ENCODE measurements at regions not wholly inside any gene's neighbourhood (a gene's known extent, or its start where the extent isn't known, plus 50 kb on each side); places are given as distances from the start of the nearest gene placed in this dataset.

DNA sequence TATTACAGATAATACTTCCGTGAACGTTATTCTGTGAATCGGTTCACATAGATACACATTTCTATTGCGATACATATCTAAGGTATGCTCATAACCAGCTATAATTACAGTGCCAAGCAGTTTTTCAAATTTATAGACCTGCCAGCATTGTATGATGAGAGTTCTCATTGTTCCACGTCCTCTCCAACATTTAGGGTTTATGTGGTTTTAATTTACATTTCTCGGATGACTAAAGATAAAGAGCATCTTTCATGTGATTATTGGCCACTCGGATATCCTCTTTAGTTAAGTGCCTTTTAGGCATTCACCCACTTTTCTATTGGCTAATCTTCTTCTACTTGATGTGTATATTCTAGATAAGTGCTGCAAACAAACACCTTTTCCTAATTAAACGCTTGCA, 134.7 kb upstream of the CCDC54 start:
- no peak for DNase-seq

DNA sequence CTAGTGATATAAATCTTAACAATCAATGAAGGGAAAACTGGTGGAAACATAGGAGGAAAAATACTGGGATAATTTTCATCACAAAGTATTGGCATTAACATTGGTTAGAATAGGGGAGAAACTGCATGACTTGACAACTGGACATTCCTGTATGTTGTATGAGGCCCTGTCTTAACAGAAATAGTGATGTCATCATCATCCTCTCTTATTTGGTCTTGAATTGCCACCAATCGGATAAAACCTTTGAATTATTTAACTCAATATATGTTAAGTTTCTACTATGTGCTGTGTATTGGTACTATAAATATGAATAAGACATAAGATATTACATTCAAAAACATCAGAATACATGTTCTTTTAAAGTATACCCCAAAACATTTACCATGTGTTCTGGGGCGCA, 130.1 kb upstream of the CCDC54 start:
- no peak for DNase-seq

DNA sequence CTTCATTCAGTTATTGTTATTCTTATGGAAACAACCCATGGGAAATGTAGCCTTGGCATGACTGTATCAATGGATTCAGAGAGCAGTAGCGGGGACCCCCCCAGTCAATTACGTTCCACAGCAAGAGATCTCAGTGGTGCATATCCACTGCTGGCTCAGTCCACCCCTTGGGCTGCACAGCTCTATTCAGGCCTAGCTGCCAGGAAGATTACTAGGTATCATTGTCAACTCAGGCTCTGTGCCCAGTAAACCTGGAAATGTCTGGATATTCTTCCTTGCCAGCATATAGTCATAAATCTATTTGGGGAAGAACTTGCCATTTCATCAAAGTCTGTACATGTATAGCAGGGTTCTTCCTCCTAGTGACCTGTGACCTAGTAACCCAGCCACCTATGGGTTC, 128.1 kb upstream of the CCDC54 start:
- DNase-seq: no peak

DNA sequence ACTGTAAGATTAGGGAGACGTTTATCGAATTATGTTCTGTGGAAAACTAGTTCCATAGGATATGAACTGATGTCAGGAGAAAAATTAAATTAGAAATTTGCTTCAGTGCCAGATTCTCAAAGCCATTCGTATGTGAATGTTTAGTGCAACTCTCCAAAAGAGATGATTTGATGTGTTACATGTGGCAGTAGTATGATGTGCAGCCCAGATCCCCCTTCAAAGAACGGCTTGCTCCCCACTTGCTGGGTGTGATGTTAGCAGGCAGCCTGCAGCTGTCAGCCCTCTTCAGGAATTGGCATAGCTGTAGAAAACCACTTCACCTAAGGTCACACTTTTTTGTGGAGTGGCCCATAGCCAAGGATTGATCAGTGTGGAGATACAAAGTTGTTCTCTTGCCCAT, 127.0 kb upstream of the CCDC54 start:
- no peak for DNase-seq

DNA sequence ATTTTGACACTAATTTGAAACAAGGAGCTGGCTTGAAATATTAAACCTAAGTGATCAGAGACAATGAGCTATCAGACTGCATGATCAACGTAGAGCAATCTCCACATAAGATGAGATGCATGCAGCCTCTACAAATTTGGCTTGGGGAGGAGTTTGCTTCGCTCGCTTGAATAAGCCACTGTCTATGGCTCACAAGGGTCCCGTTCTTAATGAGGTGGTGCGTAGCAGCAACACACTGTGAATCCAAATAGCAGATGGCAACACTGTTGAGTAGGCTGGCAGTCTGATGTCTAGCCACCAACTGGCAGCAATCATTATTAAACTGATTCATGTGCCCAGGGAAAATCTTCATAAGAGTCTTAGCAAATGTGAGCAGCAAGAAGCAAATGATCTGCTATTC, 125.4 kb upstream of the CCDC54 start:
- DNase-seq: no peak

DNA sequence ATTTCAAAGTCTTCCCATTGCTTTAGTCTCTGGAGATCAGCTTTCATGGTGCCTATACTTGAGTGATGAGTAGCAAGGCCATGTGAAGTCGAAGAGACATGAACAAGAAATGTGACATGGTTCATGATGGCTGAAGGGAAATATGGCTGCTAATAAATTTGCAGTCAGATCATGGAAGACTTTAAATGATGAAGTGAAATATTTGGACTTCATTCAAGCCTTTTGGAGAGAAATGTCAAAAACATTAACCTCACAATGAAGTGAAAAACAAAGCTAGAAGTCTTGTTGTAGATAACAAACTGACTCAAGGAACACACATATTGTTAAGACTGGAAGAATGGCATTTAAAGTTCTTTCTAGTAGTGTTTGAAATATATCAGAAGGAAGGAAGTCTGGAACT, 120.3 kb upstream of the CCDC54 start:
- DNase-seq: no peak

DNA sequence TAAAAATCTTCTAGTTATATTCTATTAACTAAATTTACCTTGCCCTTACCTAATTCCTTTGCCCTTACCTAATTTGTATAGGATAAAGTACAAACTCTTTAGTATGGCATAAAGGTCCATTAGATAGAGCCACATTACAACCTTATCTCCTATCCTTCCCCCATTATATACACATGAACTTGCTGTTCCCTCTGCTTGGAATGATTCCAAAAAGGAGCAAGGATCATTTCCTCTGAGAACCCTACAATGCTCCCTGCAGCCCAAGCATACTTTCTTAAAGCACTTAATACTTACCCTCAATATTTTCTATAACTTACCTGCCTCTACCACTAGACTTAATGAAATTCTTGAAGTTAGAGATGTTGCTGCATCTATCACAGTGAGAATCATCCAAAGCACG, 118.9 kb upstream of the CCDC54 start:
- no peak for DNase-seq

DNA sequence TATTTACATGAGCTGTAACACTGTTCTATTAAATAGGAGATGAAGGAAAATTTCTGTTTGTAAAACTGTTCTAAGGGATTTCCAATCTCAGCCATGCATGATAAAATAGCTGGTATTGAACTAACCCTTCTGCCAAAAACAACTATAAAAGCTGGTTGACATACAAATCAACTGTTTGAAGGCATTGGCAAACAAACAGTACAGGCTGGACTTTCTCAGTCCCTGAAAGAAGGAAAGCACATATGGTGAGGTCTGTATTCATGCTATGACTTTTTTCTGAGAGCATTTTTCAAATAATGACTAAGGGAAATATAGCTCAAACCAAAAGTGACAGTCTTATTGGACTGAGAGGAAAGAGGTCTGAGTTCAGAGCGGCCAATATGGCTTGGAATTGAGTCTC, 117.0 kb upstream of the CCDC54 start:
- DNase-seq: no peak

DNA sequence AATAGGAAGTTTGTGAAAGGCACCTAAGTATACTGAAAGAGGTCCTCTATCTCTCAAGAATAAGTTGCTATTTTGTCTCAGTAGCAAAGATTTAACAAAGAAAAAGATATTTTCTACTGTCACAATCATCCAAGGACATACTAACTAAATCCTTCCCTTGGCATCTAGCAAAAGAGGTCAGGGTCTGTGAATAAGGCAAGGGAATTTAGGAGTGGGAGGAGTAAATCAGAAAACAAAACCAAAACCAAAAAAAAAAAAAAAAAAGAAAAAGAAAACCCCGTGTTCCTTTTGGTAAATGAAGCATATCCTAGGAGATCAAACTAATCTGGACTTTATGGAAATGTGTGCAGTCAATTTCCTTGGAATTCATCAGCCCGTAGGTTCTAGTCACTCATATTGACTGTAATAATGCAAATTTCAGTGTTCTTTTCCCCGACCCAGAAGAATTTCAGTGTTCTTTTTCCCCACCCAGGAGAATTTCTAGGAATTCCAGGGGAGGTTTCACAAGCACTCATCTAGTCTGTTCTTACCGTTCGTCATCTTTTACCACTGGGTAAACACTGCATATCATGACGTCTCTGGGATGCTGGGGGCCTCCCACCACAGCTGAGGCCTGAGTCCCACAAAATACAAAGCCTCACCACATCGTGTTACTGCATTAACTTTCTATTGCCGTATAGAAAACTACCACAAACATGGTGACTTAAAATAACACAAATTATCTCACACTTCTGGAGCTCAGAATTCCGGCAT, 113.8 kb upstream of the CCDC54 start:
- no peak for DNase-seq

DNA sequence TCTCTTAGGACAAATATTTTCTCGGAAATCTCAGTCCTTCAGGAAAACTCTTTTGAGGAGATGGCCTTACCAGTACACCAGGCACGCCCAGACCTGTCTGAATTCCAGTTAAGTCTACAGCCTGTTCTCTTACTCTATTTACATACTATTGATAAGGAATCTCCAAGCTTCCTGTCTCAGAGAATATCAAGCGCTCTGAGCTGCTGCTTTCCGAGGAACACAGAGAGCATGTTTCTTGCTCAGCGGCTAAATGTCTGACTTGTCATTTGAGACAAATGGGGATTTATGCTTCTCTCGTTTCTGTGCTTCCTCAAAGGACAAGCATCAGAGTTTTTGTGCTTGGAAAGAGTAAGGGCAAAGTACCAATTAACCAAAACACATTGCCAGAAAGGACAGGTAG, 112.4 kb upstream of the CCDC54 start:
- no peak for DNase-seq

DNA sequence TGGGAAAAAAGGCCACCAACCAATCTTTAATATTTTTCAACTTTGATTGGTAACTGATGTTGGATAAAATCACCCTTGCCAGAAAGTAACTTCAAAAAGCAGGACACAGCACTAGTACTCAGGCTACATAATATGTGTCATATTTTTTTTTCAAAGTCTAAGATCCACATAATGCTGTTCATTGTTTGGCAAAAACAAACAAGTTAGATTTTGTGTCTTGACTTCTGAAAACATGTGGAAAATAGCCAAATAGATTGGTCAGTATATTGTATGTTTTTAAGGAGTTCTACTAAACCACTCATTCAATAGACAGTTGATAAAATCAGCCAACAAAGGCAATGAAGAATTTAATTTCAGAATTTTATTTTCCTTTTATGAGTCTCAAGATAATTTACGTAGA, 111.7 kb upstream of the CCDC54 start:
- no peak for DNase-seq

DNA sequence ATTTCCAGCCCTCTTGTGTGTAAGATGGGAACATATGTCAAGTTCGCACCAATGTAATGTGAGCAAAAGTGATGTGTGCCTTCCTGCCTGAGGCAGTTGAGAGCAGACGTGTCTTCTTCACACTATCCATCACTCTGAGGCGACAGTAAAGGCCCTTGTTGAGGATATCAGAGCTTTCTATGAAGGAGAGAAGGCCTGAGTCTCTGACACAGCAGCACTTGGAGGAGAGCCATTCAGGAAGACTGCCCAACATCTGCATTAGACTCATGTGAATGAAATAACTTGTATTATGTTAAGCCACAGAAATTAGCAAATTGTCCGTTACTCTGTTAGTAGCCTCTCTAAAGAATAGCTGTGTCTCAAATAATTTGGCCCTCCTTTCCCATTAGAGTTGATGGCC, 108.8 kb upstream of the CCDC54 start:
- DNase-seq: no peak

DNA sequence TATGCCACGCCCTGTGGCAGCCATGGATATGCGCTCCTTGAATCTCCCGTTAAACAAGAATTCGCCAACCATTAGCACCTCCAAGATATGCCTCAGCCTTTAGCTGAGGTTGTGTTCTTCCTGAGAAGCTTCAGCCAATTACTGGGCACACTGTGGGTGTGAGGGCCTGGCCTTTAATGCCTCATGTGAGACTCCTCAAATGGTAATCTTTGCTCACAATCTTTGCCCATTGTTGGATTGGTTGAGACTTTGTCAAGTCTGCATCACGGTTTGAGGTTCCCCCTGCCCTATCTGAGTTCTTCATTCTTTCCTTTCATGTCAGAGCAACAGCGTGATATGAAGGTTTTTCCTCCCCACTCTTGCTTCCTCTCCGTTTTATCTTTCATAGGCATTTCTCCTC, 108.1 kb upstream of the CCDC54 start:
- no peak for DNase-seq

DNA sequence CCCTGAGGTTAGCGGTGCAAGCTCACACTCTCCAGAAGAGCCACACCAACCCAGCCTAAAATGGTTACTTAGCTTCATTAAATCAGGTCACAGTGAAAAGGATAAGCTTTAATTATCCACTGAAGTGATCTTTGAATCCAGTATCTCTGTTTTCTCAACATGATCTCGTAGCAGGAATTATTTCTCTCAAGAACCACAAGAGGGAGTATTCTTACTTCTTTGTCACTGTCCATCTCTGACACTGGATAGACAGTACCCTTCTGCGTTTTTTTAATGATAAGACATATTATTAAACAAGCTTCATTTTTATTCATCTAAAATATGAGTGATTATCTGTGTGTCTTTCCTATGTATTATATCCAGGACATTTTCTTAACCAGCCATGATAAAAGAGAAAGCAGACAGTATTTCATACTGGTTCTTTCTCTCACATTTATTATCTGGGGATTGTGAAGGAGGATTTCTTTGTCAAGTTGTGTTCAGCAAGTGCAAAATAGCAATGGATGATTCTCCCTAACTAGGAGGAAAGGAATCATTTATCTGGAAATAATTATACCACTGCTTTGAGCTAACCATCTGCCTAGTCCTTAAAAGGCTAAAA, 105.4 kb upstream of the CCDC54 start:
- no peak for DNase-seq

DNA sequence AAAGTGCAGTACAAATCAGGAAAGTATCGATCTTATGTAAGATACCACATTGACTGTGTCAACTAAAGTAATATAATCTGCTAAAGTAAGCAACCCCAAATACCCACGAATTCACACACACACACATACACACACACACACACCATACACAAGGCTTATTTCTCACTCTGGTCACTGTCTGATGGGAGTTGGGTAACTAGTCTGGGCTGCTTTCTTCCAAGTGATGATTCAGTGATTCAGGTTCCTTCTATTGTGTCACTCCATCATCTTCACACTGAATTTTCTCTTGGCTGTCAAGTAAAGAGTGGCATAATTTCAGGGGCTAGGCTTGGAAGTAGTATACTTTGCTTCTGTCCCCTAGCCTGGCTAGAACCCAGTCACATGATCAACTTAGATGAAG, 104.8 kb upstream of the CCDC54 start:
- DNase-seq: no peak

DNA sequence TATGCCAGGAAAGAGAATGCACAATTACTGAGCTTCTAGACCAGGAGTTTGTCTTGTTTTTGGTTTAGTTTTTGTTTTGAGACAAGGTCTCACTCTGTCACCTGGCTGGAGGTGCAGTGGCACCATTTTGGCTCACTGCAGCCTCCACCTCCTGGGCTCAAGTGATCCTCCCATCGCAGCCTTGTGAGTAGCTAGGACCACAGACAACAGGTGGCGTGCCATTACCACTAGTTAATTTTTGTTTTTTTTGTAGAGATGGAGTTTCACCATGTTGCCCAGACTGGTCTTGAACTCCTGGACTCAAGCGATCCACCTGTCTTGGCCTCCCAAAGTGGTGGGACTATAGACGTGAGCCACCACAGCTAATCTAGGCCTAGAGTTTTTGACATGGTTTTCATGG, 104.4 kb upstream of the CCDC54 start:
- DNase-seq: no peak

DNA sequence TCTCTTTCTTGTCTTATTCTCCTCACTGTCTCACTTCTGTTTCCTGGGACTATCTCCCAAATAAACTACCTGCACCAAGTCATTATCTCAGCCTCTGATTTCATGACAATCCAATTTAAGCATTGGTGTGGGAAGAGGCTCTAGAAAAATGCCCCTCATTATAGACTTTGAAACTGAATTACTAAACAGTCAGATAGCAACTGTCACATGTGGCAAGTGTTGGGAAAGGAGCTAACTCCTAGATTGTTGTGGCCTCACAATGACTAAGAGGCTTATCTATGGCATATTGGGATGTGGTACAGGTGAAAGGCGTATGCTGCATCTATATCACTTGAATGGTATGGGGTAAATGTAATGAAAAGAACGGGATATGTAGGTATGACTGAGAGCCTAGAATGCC, 103.5 kb upstream of the CCDC54 start:
- no peak for DNase-seq

DNA sequence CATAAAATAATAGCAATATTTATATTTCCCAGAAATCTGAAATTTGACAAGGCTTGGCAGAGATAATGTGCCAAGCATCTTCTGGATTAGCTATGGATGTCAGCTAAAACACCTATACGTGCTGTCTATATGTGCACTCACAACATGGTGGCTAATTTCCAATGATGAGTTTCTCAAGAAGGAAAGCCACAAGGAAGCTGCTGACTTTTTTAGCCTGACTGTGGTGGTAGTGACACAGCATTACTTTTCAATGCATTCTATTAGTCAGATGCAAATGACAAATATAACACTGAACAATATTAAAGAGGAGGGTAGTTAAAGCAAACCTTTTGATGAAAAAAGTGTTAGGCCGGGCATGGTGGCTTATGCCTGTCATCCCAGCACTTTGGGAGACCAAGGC, 101.7 kb upstream of the CCDC54 start:
- no peak for DNase-seq

DNA sequence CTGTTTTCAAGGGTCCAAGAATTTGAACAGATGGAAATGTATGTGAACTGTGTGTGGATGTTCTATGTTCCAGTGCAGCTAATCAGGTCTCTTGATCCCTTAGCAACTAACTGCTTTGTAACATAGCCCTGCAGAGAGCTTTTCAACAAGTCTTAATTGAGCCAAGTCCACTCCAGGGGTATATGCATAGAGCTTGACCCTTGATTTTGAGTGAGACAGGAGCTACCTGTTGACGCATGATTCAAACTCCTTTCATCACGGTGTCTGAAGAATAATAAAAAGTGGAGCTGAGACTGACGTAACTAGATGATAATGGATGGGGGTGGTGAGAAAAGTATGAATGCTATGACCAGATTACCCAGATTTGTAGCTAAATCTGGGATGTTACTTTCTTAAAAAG, 93.3 kb upstream of the CCDC54 start:
- DNase-seq: no peak

DNA sequence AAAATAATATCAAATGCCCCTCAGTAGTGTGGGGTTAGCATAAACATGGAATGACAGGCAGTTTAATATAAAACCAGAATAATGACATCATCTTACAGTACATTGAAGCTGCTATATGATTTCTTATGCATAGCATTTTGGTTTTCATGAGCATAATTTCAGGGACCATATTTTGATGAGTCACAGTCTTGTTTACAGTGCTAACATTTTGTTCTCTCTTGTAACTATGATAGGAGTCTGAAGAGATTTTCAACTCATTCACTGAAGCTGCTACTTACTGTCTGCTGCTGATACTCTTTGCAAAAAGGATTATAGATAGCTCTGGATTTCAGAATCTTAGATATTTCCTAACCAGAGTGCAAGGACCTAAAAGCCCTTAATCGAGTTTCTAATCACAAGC, 92.6 kb upstream of the CCDC54 start:
- DNase-seq: no peak

DNA sequence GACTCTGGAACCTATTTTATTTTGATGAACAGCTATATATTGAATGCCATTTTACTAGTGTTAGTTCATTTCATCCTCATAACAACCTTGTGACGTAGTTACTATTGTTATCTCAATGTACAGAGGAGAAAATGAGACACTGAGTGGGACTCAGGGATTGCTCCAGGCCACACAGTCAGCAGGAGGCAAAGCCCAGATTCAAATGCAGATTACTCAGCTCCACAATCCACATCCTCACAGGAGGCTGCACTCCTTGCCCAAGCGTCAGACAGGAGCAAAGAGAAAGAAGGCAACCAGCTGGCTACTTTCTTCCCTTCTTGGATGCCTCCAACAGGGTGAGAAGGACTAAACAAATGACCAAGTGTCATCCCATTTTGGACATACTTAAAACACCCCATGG, 92.0 kb upstream of the CCDC54 start:
- no peak for DNase-seq

DNA sequence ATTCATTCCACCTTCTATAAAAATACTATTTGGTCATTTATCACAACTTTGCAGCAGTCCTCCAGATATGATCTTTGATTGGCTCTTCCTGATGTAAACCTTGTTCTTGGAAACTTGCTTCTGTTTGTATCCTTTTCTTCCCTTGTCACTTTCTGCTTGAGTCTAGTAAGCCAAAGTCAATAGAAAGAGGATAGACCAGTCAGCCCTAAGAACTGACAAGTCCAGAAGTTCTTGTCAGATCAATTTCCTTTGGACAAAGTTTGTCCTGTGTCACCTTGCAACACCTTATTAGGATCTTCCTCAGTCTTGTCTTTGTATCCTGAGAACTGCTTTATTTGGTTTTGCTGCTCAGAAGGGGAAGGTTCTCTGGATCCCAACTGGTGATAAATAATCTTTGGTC, 87.9 kb upstream of the CCDC54 start:
- no peak for DNase-seq

DNA sequence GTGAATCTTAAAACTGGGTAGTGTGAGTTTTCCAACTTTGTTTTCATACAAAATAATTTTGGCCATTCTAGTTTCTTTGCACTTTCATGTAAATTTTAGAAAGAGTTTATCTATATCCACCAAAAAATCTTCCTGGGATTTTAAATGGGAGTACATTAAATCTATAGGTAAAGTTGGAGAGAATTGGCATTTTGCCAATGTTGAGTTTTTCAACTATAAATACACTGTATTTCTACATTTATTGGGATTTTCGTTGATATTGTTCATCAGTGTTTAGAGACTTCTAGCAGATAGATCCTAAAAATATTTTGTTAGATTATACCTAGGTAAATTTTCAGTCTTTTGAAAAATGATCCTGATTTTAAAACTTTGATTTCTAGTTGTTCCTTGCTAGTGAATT, 83.1 kb upstream of the CCDC54 start:
- no peak for DNase-seq

DNA sequence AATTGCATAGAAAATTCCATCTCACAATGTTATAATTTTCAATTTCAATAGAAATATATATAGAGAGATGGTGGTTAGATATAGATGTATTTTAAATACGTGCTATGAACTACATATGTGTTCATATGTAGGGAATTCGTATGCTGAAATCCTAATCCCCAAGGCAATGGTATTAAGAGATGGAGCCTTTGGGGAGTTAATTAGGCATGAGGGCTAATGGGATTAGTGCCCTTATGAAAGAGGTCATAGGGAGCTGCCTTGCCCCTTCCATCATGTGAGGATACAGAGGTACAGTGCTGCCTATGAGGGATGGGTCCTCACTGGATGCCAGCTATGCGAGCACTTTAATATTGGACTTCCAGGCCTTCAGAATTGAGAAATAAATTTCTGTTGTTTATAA, 79.6 kb upstream of the CCDC54 start:
- no peak for DNase-seq

DNA sequence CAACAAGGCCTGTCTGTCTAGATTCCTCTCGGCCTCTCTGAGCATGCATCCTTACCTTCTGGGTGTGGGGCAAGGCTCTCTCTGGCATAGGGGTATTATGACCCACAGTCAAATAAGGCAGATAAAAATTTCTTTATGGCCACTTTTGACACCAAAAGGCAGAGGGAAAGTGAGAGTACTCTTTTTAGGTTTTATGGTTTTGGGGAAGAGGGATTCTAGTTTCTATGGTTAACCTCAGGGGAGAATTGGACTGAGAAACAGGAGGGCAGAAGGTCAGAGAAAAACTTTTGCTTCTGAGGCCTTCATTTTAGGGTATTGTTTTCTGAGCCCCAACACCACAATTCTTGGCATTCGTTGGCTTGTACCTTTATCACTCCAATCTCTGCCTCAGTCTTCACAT, 70.0 kb upstream of the CCDC54 start:
- no peak for DNase-seq

Data from GOT3 (cell line).